IPS DF 6.9 (cell line): ENCODE measurements at regions not wholly inside any gene's neighbourhood (a gene's known extent, or its start where the extent isn't known, plus 50 kb on each side); places are given as distances from the start of the nearest gene placed in this dataset.

Experiments used
- DNase-seq: peaks from one replicate; pipeline ENCODE4 v3.0.0-alpha.2; 2013; ENCODE audit warnings: low read depth, low spot score
- H3K27ac ChIP-seq: one replicate; pipeline ENCODE4 v1.5.1; 2013; ENCODE audit warnings: low read length, control low read depth
- H3K27me3 ChIP-seq: 2 replicates; pipeline ENCODE4 v1.6.1; 2013; ENCODE audit warnings: mild to moderate bottlenecking, low read length; ENCODE audit not compliant: control insufficient read depth, insufficient read depth
- H3K36me3 ChIP-seq: 2 replicates; pipeline ENCODE4 v1.6.1; 2013; ENCODE audit warnings: low read length; ENCODE audit not compliant: control insufficient read depth, insufficient read depth
- H3K4me1 ChIP-seq: 2 replicates; pipeline ENCODE4 v1.6.1; 2013; ENCODE audit warnings: low read length; ENCODE audit not compliant: control insufficient read depth, insufficient read depth
- H3K4me3 ChIP-seq: 2 replicates; pipeline ENCODE4 v1.5.1; 2013; ENCODE audit warnings: mild to moderate bottlenecking, low read length
- H3K9me3 ChIP-seq: 2 replicates; pipeline ENCODE4 v1.6.1; 2013; ENCODE audit warnings: low read length, inconsistent platforms; ENCODE audit not compliant: control insufficient read depth, insufficient read depth
- WGBS: extraction: QIAGEN DNeasy Blood & Tissue Kit; methylation state at CpG from one replicate; pipeline ENCODE4 v1.1.7; 2013; ENCODE audit warnings: mixed read lengths, missing lambda C conversion rate; ENCODE audit not compliant: insufficient read length, insufficient coverage; 5-methylcytosine and 5-hydroxymethylcytosine counted together

DNA sequence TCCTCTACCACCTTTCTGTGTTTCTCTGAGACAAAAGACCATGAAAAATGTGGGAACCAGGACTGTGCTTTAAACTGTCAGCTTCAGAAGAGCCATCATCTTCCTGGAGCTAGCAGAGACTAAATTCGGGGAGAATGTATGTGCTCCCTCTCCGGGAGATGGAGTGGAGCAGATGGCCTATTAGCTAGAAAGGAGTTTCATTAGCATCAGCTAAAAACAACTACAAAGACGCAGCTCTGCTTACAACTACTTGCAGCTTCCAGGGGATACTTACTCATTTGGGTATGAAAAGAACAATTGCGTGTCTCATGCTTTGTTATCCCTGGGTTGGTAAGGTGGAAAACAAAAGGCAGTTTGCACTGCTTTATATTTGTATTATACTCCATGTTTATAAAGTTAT lies 159.6 kb downstream of the MFSD1 start:
- Histone ChIP-seq H3K27ac (no peak overlapping the region), H3K4me1 (peaks cover 1% of the 10 kb centered on the region; the same call in 1 of the 2 replicates), H3K27me3 (no peaks in the 10 kb centered on the region), H3K4me3 (no peak overlapping the region), H3K36me3 (no peaks in the 10 kb centered on the region), H3K9me3 (no peaks in the 10 kb centered on the region; the same call in 1 of the 2 replicates)
- WGBS = no CpG with 5 or more reads among the region's 4 CpGs
- no peak for DNase-seq

GRCh38 chr3:158961911-158962310 lies 160.1 kb downstream of the MFSD1 start:
- no peak overlapping the region for H3K4me3 ChIP-seq
- H3K9me3 ChIP-seq = no peaks in the 10 kb centered on the region; the same call in 1 of the 2 replicates
- WGBS = no CpG with 5 or more reads among the region's 3 CpGs
- no peaks in the 10 kb centered on the region for H3K36me3 ChIP-seq
- DNase-seq = no peak
- peaks cover 1% of the 10 kb centered on the region; the same call in 1 of the 2 replicates for H3K4me1 ChIP-seq
- H3K27me3 ChIP-seq = no peaks in the 10 kb centered on the region
- no peak overlapping the region for H3K27ac ChIP-seq

DNA sequence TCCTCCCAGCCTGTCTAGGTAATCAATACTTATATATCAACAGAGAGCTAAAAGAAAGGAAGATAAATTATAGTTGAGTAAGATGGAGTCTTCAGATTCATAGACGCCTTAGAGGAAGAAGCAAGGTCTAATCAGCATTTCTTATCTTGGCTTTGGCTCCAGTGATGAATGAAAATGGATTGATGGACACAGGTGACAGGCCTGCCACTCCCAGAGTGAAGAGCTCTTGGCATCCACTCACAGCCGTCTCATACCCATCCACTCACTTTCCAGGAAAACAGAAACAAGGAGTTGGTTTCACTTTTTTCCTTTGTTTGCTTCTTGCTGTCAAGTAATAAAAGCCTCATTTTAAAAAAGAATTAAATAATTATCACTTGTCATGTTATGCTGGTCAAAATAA lies 168.2 kb downstream of the MFSD1 start:
- no peaks in the 10 kb centered on the region for H3K9me3 ChIP-seq
- WGBS = no CpG with 5 or more reads among the region's 2 CpGs
- H3K27ac ChIP-seq = no peak overlapping the region
- no peak for DNase-seq
- H3K36me3 ChIP-seq = no peaks in the 10 kb centered on the region
- no peaks in the 10 kb centered on the region for H3K27me3 ChIP-seq
- no peaks in the 10 kb centered on the region for H3K4me1 ChIP-seq
- no peak overlapping the region for H3K4me3 ChIP-seq

- no peaks in the 10 kb centered on the region for H3K36me3 ChIP-seq
- DNase-seq = no peak
- no peaks in the 10 kb centered on the region for H3K9me3 ChIP-seq
- H3K4me1 ChIP-seq = no peaks in the 10 kb centered on the region
- no peak overlapping the region for H3K4me3 ChIP-seq
- no peaks in the 10 kb centered on the region for H3K27me3 ChIP-seq
- no CpG with 5 or more reads among the region's 1 CpG for WGBS
- no peak overlapping the region for H3K27ac ChIP-seq
Observed at GRCh38 chr3:158974904-158975303, 173.1 kb downstream of the MFSD1 start.

DNA sequence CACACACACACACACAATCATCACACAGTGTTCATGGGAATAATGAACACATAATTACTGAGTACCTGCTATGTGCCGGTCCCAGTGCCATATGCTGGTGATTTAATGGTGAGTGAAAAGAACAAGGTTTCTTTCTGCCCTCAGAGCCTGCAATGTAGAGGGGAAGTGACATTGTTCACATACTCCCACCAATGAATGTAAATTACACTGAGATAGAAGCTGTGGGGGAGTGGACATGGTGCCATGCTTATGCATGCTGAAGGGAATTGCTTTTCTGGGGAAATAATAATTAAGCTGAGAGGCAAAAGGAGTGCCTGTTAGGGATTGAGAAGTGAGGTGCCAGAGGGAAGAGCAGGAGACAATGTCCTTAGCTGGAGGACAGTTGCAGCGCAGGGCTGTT lies 175.1 kb downstream of the MFSD1 start:
- Histone ChIP-seq H3K9me3 (no peaks in the 10 kb centered on the region), H3K27ac (no peak overlapping the region), H3K4me1 (no peaks in the 10 kb centered on the region), H3K27me3 (no peaks in the 10 kb centered on the region), H3K36me3 (no peaks in the 10 kb centered on the region), H3K4me3 (no peak overlapping the region)
- no CpG with 5 or more reads among the region's 2 CpGs for WGBS
- no peak for DNase-seq

GRCh38 chr3:158977497-158977896 lies 175.6 kb downstream of the MFSD1 start:
- no peak for DNase-seq
- 100% methylated on average over 1 of the region's 4 CpGs for WGBS
- Histone ChIP-seq H3K36me3 (no peaks in the 10 kb centered on the region), H3K9me3 (no peaks in the 10 kb centered on the region), H3K27ac (no peak overlapping the region), H3K4me3 (no peak overlapping the region), H3K4me1 (no peaks in the 10 kb centered on the region), H3K27me3 (no peaks in the 10 kb centered on the region)

DNA sequence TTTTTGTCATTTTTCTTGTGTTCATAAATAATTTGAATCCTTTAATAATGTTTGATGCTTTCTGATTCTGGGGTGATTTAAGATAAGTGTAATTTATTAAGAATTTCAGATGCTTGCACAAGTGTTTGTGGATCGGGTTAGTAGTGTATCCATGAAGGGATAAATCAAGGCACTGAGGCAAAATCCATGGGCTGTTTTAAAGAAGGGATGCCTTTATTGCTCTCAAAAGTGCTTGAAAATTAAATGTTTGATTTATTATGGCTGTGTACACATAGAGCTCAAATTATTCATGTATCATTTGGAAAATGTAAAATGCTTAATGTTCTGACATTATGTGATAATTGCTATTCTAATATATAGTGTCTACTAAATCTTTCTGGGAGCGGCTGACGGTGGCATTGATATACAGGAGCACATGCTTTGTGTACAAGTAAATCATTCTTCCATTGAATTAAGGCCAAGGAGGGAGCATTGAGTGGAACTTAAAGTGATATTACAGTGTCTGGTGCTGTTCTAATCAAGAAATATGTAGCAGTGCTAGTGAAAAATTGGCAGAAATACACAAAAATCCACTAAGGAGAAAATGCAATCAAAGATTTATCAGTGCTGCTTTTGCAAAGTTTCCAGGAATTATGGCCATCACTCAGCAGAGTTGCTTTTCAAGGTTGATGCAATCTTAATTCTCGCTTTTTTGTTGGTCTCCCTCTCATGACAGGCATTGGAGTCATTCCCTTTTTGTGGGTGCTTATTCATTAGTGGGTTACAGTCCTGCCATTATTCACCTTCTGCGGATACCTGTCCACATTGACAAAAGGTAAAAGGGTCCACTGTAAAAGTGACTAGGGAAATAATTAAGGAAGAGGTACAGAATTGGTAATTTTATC lies 181.6 kb downstream of the MFSD1 start:
- WGBS = 100% methylated on average over 1 of the region's 5 CpGs
- Histone ChIP-seq H3K4me1 (no peaks in the 10 kb centered on the region), H3K4me3 (no peak overlapping the region), H3K9me3 (no peaks in the 10 kb centered on the region), H3K36me3 (no peaks in the 10 kb centered on the region), H3K27me3 (no peaks in the 10 kb centered on the region), H3K27ac (no peak overlapping the region)
- DNase-seq = no peak

DNA sequence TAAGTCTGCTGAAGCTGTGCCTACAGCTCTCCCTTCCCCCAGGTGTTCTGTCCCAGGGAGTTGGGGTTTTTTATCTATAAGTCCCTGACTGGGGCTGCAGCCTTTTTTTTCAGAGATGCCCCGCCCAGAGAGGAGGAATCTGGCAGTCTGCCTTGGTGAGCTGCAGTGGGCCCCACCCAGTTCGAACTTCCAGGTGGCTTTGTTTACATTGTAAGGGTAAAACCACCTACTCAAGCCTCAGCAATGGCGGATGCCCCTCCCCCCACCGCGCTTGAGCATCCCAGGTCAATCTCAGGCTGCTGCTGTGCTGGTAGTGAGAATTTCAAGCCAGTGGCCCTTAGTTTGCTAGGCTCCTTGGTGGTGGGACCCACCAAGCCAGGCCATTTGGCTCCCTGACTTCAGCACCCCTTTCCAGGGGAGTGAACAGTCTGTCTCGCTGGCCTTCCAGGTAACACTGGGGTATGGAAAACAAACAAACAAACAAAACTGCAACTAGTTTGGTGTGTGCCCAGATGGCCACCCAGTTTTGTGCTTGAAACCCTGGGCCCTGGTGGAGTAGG lies 189.4 kb downstream of the MFSD1 start:
- no peaks in the 10 kb centered on the region for H3K27me3 ChIP-seq
- no peak overlapping the region for H3K27ac ChIP-seq
- H3K9me3 ChIP-seq = no peaks in the 10 kb centered on the region
- no peak overlapping the region for H3K4me3 ChIP-seq
- peaks cover 4% of the 10 kb centered on the region for H3K4me1 ChIP-seq
- WGBS = no CpG with 5 or more reads among the region's 6 CpGs
- DNase-seq = peak; percentile 22
- no peaks in the 10 kb centered on the region for H3K36me3 ChIP-seq

DNA sequence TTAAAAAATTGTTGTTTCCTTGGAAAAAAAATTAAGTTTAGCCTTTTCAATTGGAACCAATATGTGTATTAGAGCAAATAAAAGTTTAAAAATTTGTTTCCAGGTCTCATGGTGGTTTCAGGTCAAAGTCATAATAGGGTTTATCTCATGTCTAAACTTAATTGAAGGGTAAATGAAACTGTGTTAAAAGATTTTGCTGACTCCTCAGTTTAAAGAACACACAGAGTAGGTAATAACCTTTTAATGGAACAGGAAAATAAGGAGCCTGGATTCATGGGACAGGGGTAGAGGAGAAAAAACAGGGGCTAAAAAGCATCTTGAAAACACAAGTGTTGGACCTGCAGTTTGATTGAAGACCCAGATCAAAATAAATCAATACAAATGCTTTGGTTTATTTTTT lies 190.6 kb downstream of the MFSD1 start:
- Histone ChIP-seq H3K4me1 (peaks cover 4% of the 10 kb centered on the region), H3K36me3 (no peaks in the 10 kb centered on the region), H3K27ac (no peak overlapping the region), H3K9me3 (no peaks in the 10 kb centered on the region), H3K4me3 (no peak overlapping the region), H3K27me3 (no peaks in the 10 kb centered on the region)
- DNase-seq = no peak

DNA sequence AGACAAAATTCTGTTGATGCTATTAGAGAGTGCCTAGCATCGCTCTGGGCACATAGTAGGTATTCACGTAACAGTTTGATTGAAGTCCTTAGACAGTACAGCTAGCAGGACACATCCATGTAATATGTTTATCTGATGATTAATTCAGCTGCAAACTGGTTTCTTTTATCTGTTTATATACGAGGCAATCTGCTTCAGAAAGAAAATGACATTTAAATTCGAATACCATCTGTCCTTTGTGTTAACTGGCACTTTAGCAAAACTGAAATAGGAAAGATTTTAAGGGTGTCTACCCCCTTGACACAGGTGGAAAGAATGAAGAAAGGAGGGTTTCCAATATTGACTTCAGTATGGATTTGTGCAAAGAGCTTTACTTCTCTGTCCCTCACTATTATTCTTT lies 192.5 kb downstream of the MFSD1 start:
- no peaks in the 10 kb centered on the region for H3K9me3 ChIP-seq
- H3K27me3 ChIP-seq = no peaks in the 10 kb centered on the region
- no peak for DNase-seq
- WGBS = no CpG with 5 or more reads among the region's 4 CpGs
- no peaks in the 10 kb centered on the region for H3K36me3 ChIP-seq
- no peak overlapping the region for H3K27ac ChIP-seq
- H3K4me3 ChIP-seq = no peak overlapping the region
- peaks cover 4% of the 10 kb centered on the region for H3K4me1 ChIP-seq

DNA sequence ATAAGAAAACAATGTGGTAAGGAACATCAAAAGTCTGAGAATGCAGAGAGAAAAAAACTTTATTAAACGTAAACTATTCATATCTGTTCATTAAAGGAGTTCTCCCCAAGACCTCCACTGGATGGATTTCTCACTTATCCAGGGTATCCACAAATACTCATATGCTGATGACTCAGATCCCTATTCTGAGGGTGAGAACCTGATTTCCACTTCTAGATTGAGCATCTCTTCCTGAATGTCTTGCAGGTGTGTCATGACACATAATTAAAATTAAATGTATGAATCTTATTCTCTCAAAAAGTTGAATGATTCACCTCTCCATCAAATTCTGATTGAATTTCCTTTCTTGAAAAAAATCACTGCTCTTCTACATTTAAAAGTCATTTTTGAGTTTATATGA lies 199.9 kb downstream of the MFSD1 start:
- no peaks in the 10 kb centered on the region for H3K27me3 ChIP-seq
- no peaks in the 10 kb centered on the region for H3K4me1 ChIP-seq
- no peak for DNase-seq
- no peaks in the 10 kb centered on the region for H3K9me3 ChIP-seq
- H3K4me3 ChIP-seq = no peak overlapping the region
- H3K36me3 ChIP-seq = no peaks in the 10 kb centered on the region
- no CpG with 5 or more reads among the region's 1 CpG for WGBS
- no peak overlapping the region for H3K27ac ChIP-seq
